ENCODE measurements at regions not wholly inside any gene's neighbourhood (a gene's known extent, or its start where the extent isn't known, plus 50 kb on each side); places are given as distances from the start of the nearest gene placed in this dataset.

- TF ChIP-seq ZNF462 (CRISPR knock-in tag; IDR thresholded peaks at IDR 0.05) = no peak
- no peak for TF ChIP-seq ZNF114 (CRISPR knock-in tag; IDR thresholded peaks at IDR 0.05)
- TF ChIP-seq CREB1 (CRISPR knock-in tag; IDR thresholded peaks at IDR 0.05; ENCODE audit: low read depth) = no peak
Observed at GRCh38 chr5:116861666-116862065, 287.0 kb upstream of the SEMA6A start (continued).

- no peak overlapping the region for H3K27ac ChIP-seq (ENCODE audit: low read depth)
- H3K27ac Mint-ChIP-seq = no peak overlapping the region
- no peak overlapping the region for H2AFZ ChIP-seq
- no peak overlapping the region for H3K4me3 ChIP-seq
- peaks cover 12% of the 10 kb centered on the region for H3F3A ChIP-seq (replicated peaks; ENCODE audit: low read depth)
- peaks cover 4% of the 10 kb centered on the region for H3K27me3 Mint-ChIP-seq (ENCODE audit: insufficient read depth, low read depth, poor library complexity)
- H3K4me2 ChIP-seq = no peak overlapping the region
- no peak overlapping the region for H3K4me3 Mint-ChIP-seq
- no peaks in the 10 kb centered on the region for H3K9me2 ChIP-seq (ENCODE audit: insufficient read depth)
- H3K27me3 ChIP-seq (ENCODE audit: insufficient read depth) = no peaks in the 10 kb centered on the region
- H3K36me3 Mint-ChIP-seq (ENCODE audit: low read depth) = no peaks in the 10 kb centered on the region
- H4K20me1 ChIP-seq (replicated peaks; ENCODE audit: insufficient read depth) = no peaks in the 10 kb centered on the region
- ATAC-seq = no peak
- no peaks in the 10 kb centered on the region; the same call in 2 of the 3 replicates for H3K9me3 Mint-ChIP-seq
- no peaks in the 10 kb centered on the region for H3K36me3 ChIP-seq (ENCODE audit: insufficient read depth)
- H3K4me1 ChIP-seq (ENCODE audit: insufficient read depth) = peaks cover 41% of the 10 kb centered on the region
- peaks cover 59% of the 10 kb centered on the region for H3K4me1 Mint-ChIP-seq
- no peaks in the 10 kb centered on the region for H3K79me2 ChIP-seq (replicated peaks; ENCODE audit: insufficient read depth)
- no peak for DNase-seq (ENCODE audit: low spot score)
- no peak for TF ChIP-seq CTCF (conservative IDR thresholded peaks at IDR 0.05; ENCODE audit: low read depth in 2 of 2)
- no peak for TF ChIP-seq NANOG (IDR thresholded peaks at IDR 0.05; ENCODE audit: borderline replicate concordance)
- TF ChIP-seq ZNF114 (CRISPR knock-in tag; IDR thresholded peaks at IDR 0.05) = no peak
- no peak for TF ChIP-seq ZNF331 (CRISPR knock-in tag; IDR thresholded peaks at IDR 0.05; ENCODE audit: low read depth)
- no peak for TF ChIP-seq STAT1 (IDR thresholded peaks at IDR 0.05; ENCODE audit: unreplicated experiment)
- TF ChIP-seq JUNB (IDR thresholded peaks at IDR 0.05; ENCODE audit: unreplicated experiment) = no peak
- no peak for TF ChIP-seq CREB1 (CRISPR knock-in tag; IDR thresholded peaks at IDR 0.05; ENCODE audit: low read depth)
- TF ChIP-seq ZNF462 (CRISPR knock-in tag; IDR thresholded peaks at IDR 0.05) = no peak
- TF ChIP-seq EZH2phosphoT487 (IDR thresholded peaks at IDR 0.05; ENCODE audit: unreplicated experiment) = no peak
Observed at GRCh38 chr5:116861097-116861496, 286.5 kb upstream of the SEMA6A start.

All from GM23338 (cell line).